NCI-H345 treated with DMSO at 0.1 percent for 48 hours (cell line): ENCODE measurements at regions not wholly inside any gene's neighbourhood (a gene's known extent, or its start where the extent isn't known, plus 50 kb on each side); places are given as distances from the start of the nearest gene placed in this dataset.

Source experiments
- DNase-seq: peaks from one replicate; lab custom pipeline; 2025; ENCODE audit not compliant: unreplicated experiment; lab: John Stamatoyannopoulos, UW

GRCh38 chr19:31121501-31121900, 227.7 kb downstream of the TSHZ3 start:
- DNase-seq = no peak

- no peak for DNase-seq
These were observed 228.3 kb downstream of the TSHZ3 start for GRCh38 chr19:31120952-31121351.

GRCh38 chr19:31119951-31120690, 229.1 kb downstream of the TSHZ3 start:
- no peak for DNase-seq

GRCh38 chr19:31118986-31119385, 230.2 kb downstream of the TSHZ3 start:
- no peak for DNase-seq

GRCh38 chr19:31118287-31118955, 230.8 kb downstream of the TSHZ3 start:
- DNase-seq = no peak

- DNase-seq = no peak
These were observed 234.7 kb downstream of the TSHZ3 start for GRCh38 chr19:31114585-31114984.

- no peak for DNase-seq
These were observed 235.9 kb downstream of the TSHZ3 start for GRCh38 chr19:31113293-31113692.

GRCh38 chr19:31112158-31112557, 237.1 kb downstream of the TSHZ3 start:
- no peak for DNase-seq

GRCh38 chr19:31111741-31112140, 237.5 kb downstream of the TSHZ3 start:
- DNase-seq = no peak

- DNase-seq = no peak
These were observed 238.9 kb downstream of the TSHZ3 start for GRCh38 chr19:31110336-31110735.

GRCh38 chr19:31109636-31110035, 239.6 kb downstream of the TSHZ3 start:
- no peak for DNase-seq

- no peak for DNase-seq
These were observed 242.1 kb downstream of the TSHZ3 start for GRCh38 chr19:31107096-31107495.

GRCh38 chr19:31105761-31106160, 243.5 kb downstream of the TSHZ3 start:
- no peak for DNase-seq

GRCh38 chr19:31104451-31104850, 244.8 kb downstream of the TSHZ3 start:
- DNase-seq = no peak

GRCh38 chr19:31103228-31103627, 246.0 kb downstream of the TSHZ3 start:
- no peak for DNase-seq

GRCh38 chr19:31102674-31103073, 246.6 kb downstream of the TSHZ3 start:
- no peak for DNase-seq

- no peak for DNase-seq
These were observed 248.3 kb downstream of the TSHZ3 start for GRCh38 chr19:31100981-31101380.

GRCh38 chr19:31100206-31100590, 249.0 kb downstream of the TSHZ3 start:
- no peak for DNase-seq

GRCh38 chr19:31099515-31100205, 249.6 kb downstream of the TSHZ3 start:
- no peak for DNase-seq

- no peak for DNase-seq
These were observed 250.4 kb downstream of the TSHZ3 start for GRCh38 chr19:31098836-31099235.

- no peak for DNase-seq
These were observed 252.2 kb downstream of the TSHZ3 start for GRCh38 chr19:31096935-31097545.
